H1 (cell line): ENCODE measurements at regions not wholly inside any gene's neighbourhood (a gene's known extent, or its start where the extent isn't known, plus 50 kb on each side); places are given as distances from the start of the nearest gene placed in this dataset.

ENCODE experiments used
- CTCF ChIA-PET: fragments of 300-600 bp; sonication (Branson Sonifier 250); formaldehyde crosslinking; loops from one replicate; lab custom pipeline; 2021; ENCODE audit not compliant: partially characterized antibody; lab: Charles Lee
- POLR2A ChIA-PET: fragments of 300-600 bp; sonication (Branson Sonifier 250); formaldehyde crosslinking; loops from one replicate; lab custom pipeline; 2021; ENCODE audit warnings: inconsistent platforms; ENCODE audit not compliant: partially characterized antibody; lab: Charles Lee
- DNase-seq, 2 experiments: peaks; one replicate each; pipeline versions ENCODE4 v3.0.0 to v3.0.0-alpha.2; 2010 to 2022; ENCODE audit warnings: low spot score in 2 of 2, low read depth in 1 of 2, mixed read lengths in 1 of 2
- FAIRE-seq: peaks from 2 replicates; lab custom pipeline; 2011; peaks lifted over from hg19 to GRCh38; lab: Jason Lieb, UNC
- H2AFZ ChIP-seq: 2 replicates; pipeline ENCODE4 v1.8.1; 2012; ENCODE audit warnings: low read length, inconsistent platforms
- H2AK5ac ChIP-seq: 2 replicates; pipeline ENCODE4 v1.6.1; 2013; ENCODE audit warnings: low read depth, low read length
- H2BK120ac ChIP-seq: replicated peaks from 2 replicates; pipeline ENCODE3; 2013; ENCODE audit warnings: low read depth, low read length, inconsistent platforms
- H2BK12ac ChIP-seq: 2 replicates; pipeline ENCODE4 v1.6.1; 2013; ENCODE audit warnings: low read depth, low read length
- H2BK15ac ChIP-seq: 2 replicates; pipeline ENCODE4 v1.6.1; 2013; ENCODE audit warnings: low read length
- H2BK20ac ChIP-seq: 2 replicates; pipeline ENCODE4 v1.6.1; 2013; ENCODE audit warnings: low read length
- H2BK5ac ChIP-seq: 2 replicates; pipeline ENCODE4 v1.6.1; 2013; ENCODE audit warnings: low read depth, low read length
- H3K14ac ChIP-seq: 2 replicates; pipeline ENCODE4 v1.6.1; 2013; ENCODE audit warnings: inconsistent platforms; ENCODE audit not compliant: insufficient read length
- H3K18ac ChIP-seq: 2 replicates; pipeline ENCODE4 v1.6.1; 2013; ENCODE audit warnings: low read length; ENCODE audit errors: extremely low read depth
- H3K23ac ChIP-seq: 2 replicates; pipeline ENCODE4 v1.6.1; 2013; ENCODE audit warnings: inconsistent platforms; ENCODE audit not compliant: insufficient read length
- H3K23me2 ChIP-seq: 2 replicates; pipeline ENCODE4 v1.6.1; 2013; ENCODE audit warnings: low read depth, low read length
- H3K27ac ChIP-seq: 2 replicates; pipeline ENCODE4 v1.6.1; 2011; ENCODE audit warnings: low read depth, low read length, inconsistent platforms
- H3K27me3 ChIP-seq, 4 experiments: replicated peaks in 1 of 4; 1 replicate in 1 of 4; 2 replicates in 3 of 4; pipeline versions ENCODE4 v1.6.1 to v1.8.1; 2011 to 2013; ENCODE audit warnings: low read length in 3 of 4, mild to moderate bottlenecking in 3 of 4, inconsistent platforms in 2 of 4, mixed read lengths in 2 of 4, moderate library complexity in 1 of 4; ENCODE audit not compliant: control insufficient read depth in 3 of 4, insufficient read depth in 3 of 4; ENCODE audit errors: extremely low read depth in 1 of 4
- H3K36me3 ChIP-seq, 4 experiments: 2 replicates each; pipeline versions ENCODE4 v1.6.1 to v1.8.1; 2011 to 2013; ENCODE audit warnings: mild to moderate bottlenecking in 4 of 4, low read length in 3 of 4, moderate library complexity in 2 of 4, control low read depth in 1 of 4, inconsistent platforms in 1 of 4; ENCODE audit not compliant: insufficient read depth in 4 of 4, control insufficient read depth in 2 of 4
- H3K4ac ChIP-seq: replicated peaks from 2 replicates; pipeline ENCODE3; 2013; ENCODE audit warnings: low read length, low read depth, mixed read lengths, inconsistent platforms; ENCODE audit not compliant: insufficient read length
- H3K4me1 ChIP-seq, 4 experiments: replicated peaks in 1 of 4; 1 replicate in 1 of 4; 2 replicates in 3 of 4; pipeline versions ENCODE4 v1.6.1 to v1.8.1; 2011 to 2013; ENCODE audit warnings: low read length in 3 of 4, inconsistent platforms in 2 of 4, mixed read lengths in 1 of 4; ENCODE audit not compliant: insufficient read depth in 4 of 4, control insufficient read depth in 3 of 4
- H3K4me2 ChIP-seq, 2 experiments: 2 replicates each; pipeline versions ENCODE4 v1.6.1 to v1.8.1; 2011 to 2013; ENCODE audit warnings: low read depth in 2 of 2, low read length in 2 of 2, control low read depth in 1 of 2, inconsistent platforms in 1 of 2, mild to moderate bottlenecking in 1 of 2; ENCODE audit not compliant: insufficient read depth in 1 of 2
- H3K4me3 ChIP-seq, 4 experiments: fragments of 200-600, 300-600 bp in 1 of 4; sonication (generic), shearing (Covaris generic), sonication (Bioruptor Twin) in 1 of 4; 2 replicates each; pipeline versions ENCODE4 v1.5.1 to v1.8.1; 2011 to 2016; ENCODE audit warnings: low read length in 4 of 4, low read depth in 3 of 4, control low read depth in 2 of 4, inconsistent platforms in 2 of 4, mild to moderate bottlenecking in 2 of 4, mixed read lengths in 1 of 4, moderate library complexity in 1 of 4; ENCODE audit not compliant: insufficient read depth in 2 of 4; ENCODE audit errors: extremely low read depth in 1 of 4
- H3K56ac ChIP-seq: replicated peaks from 2 replicates; pipeline ENCODE3; 2013; ENCODE audit warnings: low read depth, mild to moderate bottlenecking, mixed read lengths, low read length, inconsistent platforms; ENCODE audit not compliant: insufficient read length
- H3K79me1 ChIP-seq: 2 replicates; pipeline ENCODE4 v1.6.1; 2013; ENCODE audit warnings: low read depth, low read length, control low read depth
- H3K79me2 ChIP-seq, 2 experiments: 2 replicates each; pipeline versions ENCODE4 v1.6.1 to v1.8.1; 2012 to 2013; ENCODE audit warnings: low read length in 2 of 2, mild to moderate bottlenecking in 2 of 2, inconsistent platforms in 1 of 2; ENCODE audit not compliant: insufficient read depth in 2 of 2, control insufficient read depth in 1 of 2
- H3K9ac ChIP-seq, 4 experiments: replicated peaks in 1 of 4; 1 replicate in 1 of 4; 2 replicates in 3 of 4; pipeline versions ENCODE4 v1.6.1 to v1.8.1; 2011 to 2013; ENCODE audit warnings: low read depth in 3 of 4, low read length in 3 of 4, control low read depth in 2 of 4, mild to moderate bottlenecking in 2 of 4, moderate library complexity in 2 of 4, inconsistent platforms in 1 of 4; ENCODE audit errors: extremely low read depth in 1 of 4
- H3K9me3 ChIP-seq, 2 experiments: 2 replicates each; pipeline versions ENCODE4 v1.6.1 to v1.8.1; 2012 to 2013; ENCODE audit warnings: mild to moderate bottlenecking in 2 of 2, moderate library complexity in 2 of 2, control low read depth in 1 of 2, inconsistent platforms in 1 of 2, low read depth in 1 of 2, low read length in 1 of 2, mixed read lengths in 1 of 2; ENCODE audit not compliant: insufficient read depth in 2 of 2
- H4K20me1 ChIP-seq, 2 experiments: replicated peaks in 1 of 2; 2 replicates each; pipeline versions ENCODE3 to v1.8.1; 2011 to 2013; ENCODE audit warnings: inconsistent platforms in 2 of 2, low read length in 2 of 2, mild to moderate bottlenecking in 1 of 2; ENCODE audit not compliant: insufficient read depth in 2 of 2, control insufficient read depth in 1 of 2
- H4K5ac ChIP-seq: 2 replicates; pipeline ENCODE4 v1.6.1; 2013; ENCODE audit warnings: low read length, low read depth, mixed read lengths, inconsistent platforms; ENCODE audit not compliant: insufficient read length
- H4K8ac ChIP-seq: 2 replicates; pipeline ENCODE4 v1.8.0; 2013; ENCODE audit warnings: mild to moderate bottlenecking, moderate library complexity, low read length, inconsistent platforms; ENCODE audit not compliant: insufficient read depth; ENCODE audit errors: extremely low read depth
- H4K91ac ChIP-seq: replicated peaks from 2 replicates; pipeline ENCODE3; 2013; ENCODE audit warnings: low read length, mixed read lengths, inconsistent platforms; ENCODE audit not compliant: insufficient read length
- ATF2 ChIP-seq: IDR thresholded peaks from 2 replicates; pipeline ENCODE4 v1.6.1; 2012; ENCODE audit warnings: low read length, inconsistent platforms
- ATF3 ChIP-seq: IDR thresholded peaks from 2 replicates; pipeline ENCODE4 v1.6.1; 2011; ENCODE audit warnings: low read depth, mild to moderate bottlenecking, low read length; ENCODE audit not compliant: insufficient read depth
- CBX5 ChIP-seq: fragments of 300-800, 300-1000 bp; sonication (generic); IDR thresholded peaks from 2 replicates; pipeline ENCODE4 v1.7.1; 2016; ENCODE audit warnings: antibody characterized with exemption, low read length, low read depth
- GTF2F1 ChIP-seq: IDR thresholded peaks from 2 replicates; pipeline ENCODE4 v1.6.1; 2012; ENCODE audit warnings: low read depth, low read length, improper control_type of control experiment, borderline replicate concordance
- JUN ChIP-seq: IDR thresholded peaks from 2 replicates; pipeline ENCODE4 v1.6.1; 2011; ENCODE audit warnings: low read depth, mild to moderate bottlenecking, improper control_type of control experiment, low read length
- RFX5 ChIP-seq: IDR thresholded peaks from 2 replicates; pipeline ENCODE4 v1.6.1; 2011; ENCODE audit warnings: low read depth, low read length, improper control_type of control experiment, borderline replicate concordance
- RNF2 ChIP-seq: fragments of 200-900, 300-1000 bp; sonication (generic); IDR thresholded peaks from 2 replicates; pipeline ENCODE4 v1.7.1; 2016; ENCODE audit warnings: borderline replicate concordance, low read depth, mild to moderate bottlenecking, antibody characterized with exemption, low read length; ENCODE audit not compliant: poor library complexity, severe bottlenecking; ENCODE audit errors: missing control alignments
- RXRA ChIP-seq: IDR thresholded peaks from 2 replicates; pipeline ENCODE4 v1.6.1; 2011; ENCODE audit warnings: low read depth, mild to moderate bottlenecking, low read length, moderate library complexity; ENCODE audit not compliant: insufficient read depth
- SIN3A ChIP-seq, 2 experiments: IDR thresholded peaks in 1 of 2; conservative IDR thresholded peaks in 1 of 2; 2 replicates each; pipeline ENCODE4 v1.6.1; 2011 to 2012; ENCODE audit warnings: low read length in 2 of 2, improper control_type of control experiment in 1 of 2, low read depth in 1 of 2, mild to moderate bottlenecking in 1 of 2
- SIX5 ChIP-seq: IDR thresholded peaks from 2 replicates; pipeline ENCODE4 v1.6.1; 2011; ENCODE audit warnings: mild to moderate bottlenecking, low read depth, low read length
- SRF ChIP-seq: IDR thresholded peaks from 2 replicates; pipeline ENCODE4 v1.6.1; 2011; ENCODE audit warnings: mild to moderate bottlenecking, low read depth, low read length, moderate library complexity
- TAF1 ChIP-seq: IDR thresholded peaks from 2 replicates; pipeline ENCODE4 v1.6.1; 2011; ENCODE audit warnings: mild to moderate bottlenecking, low read depth, low read length
- TBP ChIP-seq: IDR thresholded peaks from 2 replicates; pipeline ENCODE4 v1.6.1; 2011; ENCODE audit warnings: low read depth, low read length, improper control_type of control experiment
- WGBS, 2 experiments: shearing (Covaris generic) in 1 of 2; methylation state at CpG; one replicate each; pipeline versions ENCODE4 v1.1.6 to v1.1.7; 2013 to 2015; ENCODE audit warnings: low lambda C conversion rate in 2 of 2, mixed read lengths in 2 of 2, inconsistent platforms in 1 of 2, low coverage in 1 of 2, missing lambda C conversion rate in 1 of 2; ENCODE audit not compliant: insufficient replicate concordance in 2 of 2, insufficient coverage in 1 of 2, insufficient read length in 1 of 2; ENCODE audit errors: extremely low coverage in 1 of 2, missing lambda C conversion rate in 1 of 2; 5-methylcytosine and 5-hydroxymethylcytosine counted together

DNA sequence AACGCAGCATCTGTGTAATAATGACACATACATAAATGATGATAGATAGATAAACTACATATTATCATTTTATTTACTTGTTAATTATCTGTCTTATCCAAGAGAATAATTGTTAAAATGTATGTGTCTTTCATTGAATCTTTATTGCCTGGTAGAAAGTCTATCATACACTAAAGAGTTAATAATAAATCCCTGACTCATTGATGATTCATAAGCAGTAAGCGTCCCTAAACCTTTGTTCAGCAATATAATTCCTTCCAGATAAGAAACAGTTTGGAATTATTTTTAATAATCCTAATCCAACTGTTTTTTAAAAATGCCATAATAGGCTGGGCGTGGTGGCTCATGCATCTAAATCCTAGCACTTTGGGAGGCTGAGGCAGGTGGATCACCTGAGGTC lies 655.6 kb upstream of the CNTN5 start:
- WGBS, 2 experiments: 96% methylated on average over 3 of the region's 3 CpGs; no CpG with 5 or more reads in 1 of the 2 experiments
- FAIRE-seq (no peak), DNase-seq (no peak)
- Histone ChIP-seq H3K27me3 (no peaks in the 10 kb centered on the region), H2BK120ac (no peak overlapping the region), H3K18ac (no peak overlapping the region), H2BK5ac (no peak overlapping the region), H3K4ac (no peak overlapping the region), H4K8ac (no peak overlapping the region), H3K14ac (no peak overlapping the region), H3K9ac (no peak overlapping the region), H3K56ac (no peak overlapping the region), H4K91ac (no peak overlapping the region), H3K36me3 (no peaks in the 10 kb centered on the region), H2BK15ac (no peak overlapping the region), H2AFZ (no peak overlapping the region), H3K4me1 (no peaks in the 10 kb centered on the region), H4K20me1 (no peaks in the 10 kb centered on the region), H3K4me3 (no peak overlapping the region), H2BK12ac (no peak overlapping the region), H2BK20ac (no peak overlapping the region), H4K5ac (no peak overlapping the region), H3K9me3 (no peaks in the 10 kb centered on the region), H3K79me2 (no peaks in the 10 kb centered on the region), H3K27ac (no peak overlapping the region), H3K23ac (no peak overlapping the region), H3K23me2 (no peaks in the 10 kb centered on the region), H3K4me2 (no peak overlapping the region), H2AK5ac (no peak overlapping the region), H3K79me1 (no peaks in the 10 kb centered on the region)
- CTCF ChIA-PET: no interaction called here
- POLR2A ChIA-PET: no interaction called here
- TF ChIP-seq TAF1 (no peak), SIN3A (conservative IDR thresholded peaks at IDR 0.05 in 1 of 2, IDR thresholded peaks at IDR 0.05 in 1 of 2; ENCODE audit: low read depth in 1 of 2, low read length in 2 of 2) (no peak), TBP (no peak), SRF (no peak), JUN (no peak), RFX5 (no peak), RXRA (no peak), ATF3 (no peak), GTF2F1 (no peak), CBX5 (no peak), SIX5 (no peak), RNF2 (no peak), ATF2 (no peak)
